HEK293 (cell line): ENCODE measurements at regions not wholly inside any gene's neighbourhood (a gene's known extent, or its start where the extent isn't known, plus 50 kb on each side); places are given as distances from the start of the nearest gene placed in this dataset.
"Not testable (repeated sequence)": the region's sequence is repeated elsewhere in the genome, so short reads cannot be mapped to it uniquely, and the experiment has no call there.

Experiments
- CTCF ChIA-PET: fragments of 350-600 bp; formaldehyde crosslinking; extraction: SDS; loops from one replicate; lab custom pipeline; 2021; ENCODE audit warnings: antibody characterized with exemption; lab: Yijun Ruan, JAX
- POLR2A ChIA-PET: fragments of 300-600 bp; formaldehyde crosslinking; extraction: SDS; loops from one replicate; lab custom pipeline; 2020; ENCODE audit warnings: antibody characterized with exemption, inconsistent platforms; lab: Yijun Ruan, JAX
- H3K27ac ChIP-seq: fragments of 200-500 bp; sonication (Bioruptor generic); 2 replicates; pipeline ENCODE4 v1.5.1; 2014; ENCODE audit warnings: low read depth, low read length, control low read depth, inconsistent platforms; ENCODE audit errors: extremely low read depth
- H3K36me3 ChIP-seq, 2 experiments: fragments of 200-500 bp in 1 of 2; sonication (Bioruptor generic) in 1 of 2; 1 replicate in 1 of 2; 2 replicates in 1 of 2; pipeline ENCODE4 v1.5.1; 2014 to 2017; ENCODE audit warnings: inconsistent platforms in 2 of 2, low read length in 2 of 2; ENCODE audit not compliant: control insufficient read depth in 2 of 2, insufficient read depth in 1 of 2
- H3K4me1 ChIP-seq: fragments of 200-500 bp; sonication (Bioruptor generic); 2 replicates; pipeline ENCODE4 v1.5.1; 2014; ENCODE audit warnings: mild to moderate bottlenecking, low read length, inconsistent platforms; ENCODE audit not compliant: control insufficient read depth, insufficient read depth
- H3K4me3 ChIP-seq: 2 replicates; pipeline ENCODE4 v1.5.1; 2011; ENCODE audit warnings: low read depth, mild to moderate bottlenecking, control low read depth, low read length, moderate library complexity
- H3K9me3 ChIP-seq: fragments of 200-500 bp; sonication (Bioruptor generic); 2 replicates; pipeline ENCODE4 v1.5.1; 2014; ENCODE audit warnings: low read depth, low read length, inconsistent platforms; ENCODE audit not compliant: control insufficient read depth, insufficient read depth
- GLI2 ChIP-seq: fragments of 450-650 bp; formaldehyde crosslinking; IDR thresholded peaks from 2 replicates; pipeline ENCODE4; 2017; ENCODE audit warnings: missing biosample characterization, missing genetic modification characterization, low read depth, borderline replicate concordance
- HOXA7 ChIP-seq: sonication (generic); formaldehyde crosslinking; IDR thresholded peaks from 2 replicates; pipeline ENCODE4 v1.8.1; 2022; ENCODE audit warnings: missing genetic modification reagents, borderline replicate concordance
- OVOL3 ChIP-seq: fragments of 450-650 bp; formaldehyde crosslinking; IDR thresholded peaks from 2 replicates; pipeline ENCODE4 v1.5.1; 2016; ENCODE audit warnings: missing biosample characterization, missing genetic modification characterization
- WT1 ChIP-seq: fragments of 450-650 bp; formaldehyde crosslinking; IDR thresholded peaks from 2 replicates; pipeline ENCODE4 v1.5.1; 2016; ENCODE audit warnings: missing biosample characterization, missing genetic modification characterization
- ZBTB1 ChIP-seq: fragments of 450-650 bp; formaldehyde crosslinking; IDR thresholded peaks from 2 replicates; pipeline ENCODE4 v1.5.1; 2016; ENCODE audit warnings: missing biosample characterization, missing genetic modification characterization
- ZBTB11 ChIP-seq: fragments of 450-650 bp; formaldehyde crosslinking; conservative IDR thresholded peaks from 2 replicates; pipeline ENCODE4 v1.5.1; 2016; ENCODE audit warnings: low read depth, missing biosample characterization, missing genetic modification characterization
- ZBTB20 ChIP-seq: fragments of 450-650 bp; formaldehyde crosslinking; IDR thresholded peaks from 2 replicates; pipeline ENCODE4 v1.5.1; 2016; ENCODE audit warnings: missing biosample characterization, missing genetic modification characterization
- ZBTB6 ChIP-seq: fragments of 450-650 bp; formaldehyde crosslinking; IDR thresholded peaks from 2 replicates; pipeline ENCODE4 v1.5.1; 2017; ENCODE audit warnings: missing biosample characterization, missing genetic modification characterization
- ZIC2 ChIP-seq: fragments of 450-650 bp; formaldehyde crosslinking; IDR thresholded peaks from 2 replicates; pipeline ENCODE4 v1.5.1; 2016; ENCODE audit warnings: missing biosample characterization, missing genetic modification characterization
- ZNF561 ChIP-seq: fragments of 450-650 bp; IDR thresholded peaks from 2 replicates; pipeline ENCODE4 v1.5.1; 2018; ENCODE audit warnings: missing biosample characterization, missing genetic modification characterization, borderline replicate concordance
- ZNF596 ChIP-seq: fragments of 450-650 bp; IDR thresholded peaks from 2 replicates; pipeline ENCODE4 v1.5.0; 2018; ENCODE audit warnings: missing biosample characterization, mild to moderate bottlenecking, missing genetic modification characterization, moderate library complexity
- ZNF629 ChIP-seq: fragments of 450-650 bp; formaldehyde crosslinking; IDR thresholded peaks from 2 replicates; pipeline ENCODE4 v1.5.1; 2017; ENCODE audit warnings: missing biosample characterization, missing genetic modification characterization
- ZNF830 ChIP-seq: fragments of 450-650 bp; IDR thresholded peaks from 2 replicates; pipeline ENCODE4 v1.5.0; 2018; ENCODE audit warnings: missing biosample characterization, missing genetic modification characterization, low read depth, mild to moderate bottlenecking, moderate library complexity
- ZSCAN23 ChIP-seq: fragments of 450-650 bp; formaldehyde crosslinking; IDR thresholded peaks from 2 replicates; pipeline ENCODE4 v1.5.1; 2016; ENCODE audit warnings: missing biosample characterization, missing genetic modification characterization
- ZSCAN4 ChIP-seq: fragments of 450-650 bp; formaldehyde crosslinking; IDR thresholded peaks from 2 replicates; pipeline ENCODE4 v1.5.1; 2017; ENCODE audit warnings: missing biosample characterization, missing genetic modification characterization
- TF ChIP-seq, protein P1 (sequence below): fragments of 450-650 bp; IDR thresholded peaks from 2 replicates; pipeline ENCODE4 v1.5.1; 2018; ENCODE audit warnings: missing biosample characterization, mild to moderate bottlenecking, missing genetic modification characterization

DNA sequence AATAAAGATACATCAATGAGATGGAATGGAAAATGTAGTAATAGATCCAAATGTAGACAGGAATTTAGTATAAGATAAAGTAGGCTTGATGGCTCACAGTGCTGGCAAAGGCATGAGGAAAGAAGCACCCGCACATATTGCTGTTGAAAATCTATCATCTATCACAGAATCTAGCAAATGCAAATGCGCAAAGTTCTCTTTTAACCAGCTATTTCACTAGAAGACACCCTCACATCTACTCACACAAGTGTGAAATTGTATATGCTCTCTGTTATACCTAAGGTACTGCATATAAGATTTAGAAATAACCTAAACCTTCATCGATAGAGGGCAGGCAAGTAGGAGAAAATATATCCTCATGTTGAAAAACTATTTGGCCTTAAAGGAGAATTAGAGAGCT lies 756.7 kb upstream of the SEMA6D start:
- Histone ChIP-seq H3K36me3 (no peaks in the 10 kb centered on the region), H3K9me3 (no peaks in the 10 kb centered on the region), H3K4me1 (no peaks in the 10 kb centered on the region), H3K27ac (no peak overlapping the region), H3K4me3 (no peak overlapping the region)
- no peak for TF ChIP-seq ZSCAN4 (tag by site-specific recombination)
- TF ChIP-seq ZNF830 (tag by site-specific recombination), result no peak
- no peak for TF ChIP-seq ZBTB6 (tag by site-specific recombination)
- TF ChIP-seq ZNF629 (tag by site-specific recombination), result no peak
- TF ChIP-seq ZBTB11, result no peak
- TF ChIP-seq ZSCAN23 (tag by site-specific recombination), result no peak
- no peak for TF ChIP-seq OVOL3 (tag by site-specific recombination)
- TF ChIP-seq GLI2, result no peak
- TF ChIP-seq HOXA7, result no peak
- CTCF ChIA-PET, result no interaction called here
- POLR2A ChIA-PET, result no interaction called here

DNA sequence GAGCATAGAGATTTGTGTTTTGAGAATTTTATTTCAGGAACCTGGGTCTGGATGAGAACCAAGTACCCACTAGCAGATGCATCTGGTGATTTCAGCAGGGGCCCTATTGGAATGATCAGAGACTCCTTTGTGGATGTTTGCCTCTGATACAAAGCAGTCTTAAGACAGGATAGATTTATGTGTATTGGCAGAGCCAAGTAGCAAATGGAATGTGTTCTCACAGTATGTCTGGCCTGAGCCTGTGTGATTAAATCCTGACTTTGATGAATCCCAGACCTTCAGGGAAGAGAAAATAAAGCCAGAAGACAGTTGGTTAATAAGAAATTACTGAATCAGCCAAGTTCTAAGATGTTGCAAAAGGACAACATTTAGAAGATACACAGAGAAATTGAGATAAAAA lies 755.5 kb upstream of the SEMA6D start:
- ChIA-PET CTCF (no interaction called here), POLR2A (no interaction called here)

GRCh38 chr15:46988055-46988454 lies 729.2 kb upstream of the SEMA6D start:
- H3K36me3 ChIP-seq, H3K4me1 ChIP-seq, POLR2A ChIA-PET, H3K4me3 ChIP-seq, CTCF ChIA-PET, H3K9me3 ChIP-seq, H3K27ac ChIP-seq: not testable (repeated sequence)

More for the DNA sequence above, 755.5 kb upstream of the SEMA6D start:
- Histone ChIP-seq H3K36me3 (no peaks in the 10 kb centered on the region), H3K4me3 (no peak overlapping the region), H3K4me1 (no peaks in the 10 kb centered on the region), H3K27ac (no peak overlapping the region), H3K9me3 (no peaks in the 10 kb centered on the region)
- TF ChIP-seq ZIC2 (tag by site-specific recombination), result no peak

DNA sequence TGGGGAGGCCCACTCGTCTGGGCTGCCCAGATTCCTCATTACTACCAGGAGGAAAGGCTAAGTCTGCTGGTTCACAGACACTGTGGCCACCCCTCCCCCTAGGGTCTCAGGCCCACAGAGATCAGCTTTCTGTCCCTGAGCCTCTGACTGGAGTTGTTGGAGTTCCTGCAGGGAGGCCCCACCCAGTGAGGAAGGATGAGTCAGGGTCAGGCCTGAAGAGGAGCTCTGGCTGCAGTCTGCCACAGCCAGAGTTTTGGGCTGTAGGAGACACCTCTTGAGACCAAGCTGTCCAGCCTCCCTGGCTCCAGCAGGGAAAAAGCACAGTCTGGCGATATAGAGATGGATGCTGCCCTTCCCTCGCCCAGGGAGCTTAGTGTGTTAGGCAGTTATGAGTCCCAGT lies 720.9 kb upstream of the SEMA6D start:
- CTCF ChIA-PET, result no interaction called here
- Histone ChIP-seq H3K9me3 (no peaks in the 10 kb centered on the region), H3K4me1 (no peaks in the 10 kb centered on the region), H3K36me3 (no peaks in the 10 kb centered on the region), H3K27ac (no peak overlapping the region), H3K4me3 (no peak overlapping the region)
- POLR2A ChIA-PET, result no interaction called here
- TF ChIP-seq, protein P1, sequence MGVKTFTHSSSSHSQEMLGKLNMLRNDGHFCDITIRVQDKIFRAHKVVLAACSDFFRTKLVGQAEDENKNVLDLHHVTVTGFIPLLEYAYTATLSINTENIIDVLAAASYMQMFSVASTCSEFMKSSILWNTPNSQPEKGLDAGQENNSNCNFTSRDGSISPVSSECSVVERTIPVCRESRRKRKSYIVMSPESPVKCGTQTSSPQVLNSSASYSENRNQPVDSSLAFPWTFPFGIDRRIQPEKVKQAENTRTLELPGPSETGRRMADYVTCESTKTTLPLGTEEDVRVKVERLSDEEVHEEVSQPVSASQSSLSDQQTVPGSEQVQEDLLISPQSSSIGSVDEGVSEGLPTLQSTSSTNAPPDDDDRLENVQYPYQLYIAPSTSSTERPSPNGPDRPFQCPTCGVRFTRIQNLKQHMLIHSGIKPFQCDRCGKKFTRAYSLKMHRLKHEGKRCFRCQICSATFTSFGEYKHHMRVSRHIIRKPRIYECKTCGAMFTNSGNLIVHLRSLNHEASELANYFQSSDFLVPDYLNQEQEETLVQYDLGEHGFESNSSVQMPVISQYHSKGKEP (tag by site-specific recombination), result no peak
- TF ChIP-seq WT1 (no peak), ZNF596 (tag by site-specific recombination) (no peak), ZBTB20 (tag by site-specific recombination) (no peak), ZNF561 (tag by site-specific recombination) (no peak), ZBTB1 (tag by site-specific recombination) (no peak)
